ENCODE measurements at regions not wholly inside any gene's neighbourhood (a gene's known extent, or its start where the extent isn't known, plus 50 kb on each side); places are given as distances from the start of the nearest gene placed in this dataset.
"Not testable (repeated sequence)": the region's sequence is repeated elsewhere in the genome, so short reads cannot be mapped to it uniquely, and the experiment has no call there.

DNA sequence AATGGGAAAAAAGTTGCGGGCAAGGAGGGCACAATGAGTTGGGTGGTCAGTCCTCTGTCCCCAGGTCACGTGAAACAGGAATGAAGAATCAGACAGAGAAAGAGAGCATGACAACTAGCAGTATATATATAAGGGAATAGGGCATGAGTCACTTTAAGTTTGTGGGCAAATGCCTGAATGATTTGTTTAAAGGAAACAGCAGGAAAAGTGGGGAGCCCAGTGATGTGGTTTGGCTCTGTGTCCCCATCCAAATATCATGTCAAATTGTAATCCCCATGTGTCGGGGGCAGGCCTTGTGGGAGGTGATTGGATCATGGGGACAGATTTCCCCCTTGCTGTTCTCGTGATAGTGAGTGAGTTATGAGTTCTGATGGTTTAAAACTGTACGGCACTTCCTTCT, 195.3 kb upstream of the IGF1 start:
- Histone ChIP-seq H3K27ac (no peak overlapping the region), H3K4me1 (ENCODE audit: control insufficient read depth in 1 of 2, low read depth in 2 of 2) (no peaks in the 10 kb centered on the region), H3K9me3 (no peaks in the 10 kb centered on the region), H3K4me3 (no peak overlapping the region), H3K36me3 (no peaks in the 10 kb centered on the region), H3K27me3 (replicated peaks; ENCODE audit: insufficient read depth) (no peaks in the 10 kb centered on the region)
- TF ChIP-seq, protein P1, sequence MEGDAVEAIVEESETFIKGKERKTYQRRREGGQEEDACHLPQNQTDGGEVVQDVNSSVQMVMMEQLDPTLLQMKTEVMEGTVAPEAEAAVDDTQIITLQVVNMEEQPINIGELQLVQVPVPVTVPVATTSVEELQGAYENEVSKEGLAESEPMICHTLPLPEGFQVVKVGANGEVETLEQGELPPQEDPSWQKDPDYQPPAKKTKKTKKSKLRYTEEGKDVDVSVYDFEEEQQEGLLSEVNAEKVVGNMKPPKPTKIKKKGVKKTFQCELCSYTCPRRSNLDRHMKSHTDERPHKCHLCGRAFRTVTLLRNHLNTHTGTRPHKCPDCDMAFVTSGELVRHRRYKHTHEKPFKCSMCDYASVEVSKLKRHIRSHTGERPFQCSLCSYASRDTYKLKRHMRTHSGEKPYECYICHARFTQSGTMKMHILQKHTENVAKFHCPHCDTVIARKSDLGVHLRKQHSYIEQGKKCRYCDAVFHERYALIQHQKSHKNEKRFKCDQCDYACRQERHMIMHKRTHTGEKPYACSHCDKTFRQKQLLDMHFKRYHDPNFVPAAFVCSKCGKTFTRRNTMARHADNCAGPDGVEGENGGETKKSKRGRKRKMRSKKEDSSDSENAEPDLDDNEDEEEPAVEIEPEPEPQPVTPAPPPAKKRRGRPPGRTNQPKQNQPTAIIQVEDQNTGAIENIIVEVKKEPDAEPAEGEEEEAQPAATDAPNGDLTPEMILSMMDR (IDR thresholded peaks at IDR 0.05) = no peak
- no peak for DNase-seq (ENCODE audit: low spot score)
- no peak for ATAC-seq (ENCODE audit: insufficient number of reproducible peaks, low FRiP score, low read depth)

DNA sequence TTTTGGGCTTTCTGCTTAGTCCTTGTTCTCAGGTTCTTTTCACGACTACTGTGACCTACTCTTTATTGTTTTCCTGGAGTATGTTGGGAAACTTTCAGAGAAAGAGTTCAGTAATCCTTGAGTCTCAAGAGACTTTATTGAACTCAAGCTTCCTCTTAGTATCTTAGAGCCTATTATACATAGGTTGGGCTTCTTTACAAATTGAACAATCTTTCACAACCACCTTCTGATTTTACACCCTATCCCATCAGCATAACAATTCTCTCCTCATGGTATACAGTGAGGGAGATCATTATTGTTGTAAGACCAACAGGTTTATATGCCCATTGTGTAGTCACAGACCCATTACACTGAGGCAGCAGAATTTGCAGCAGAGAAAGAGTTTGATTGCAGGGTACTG, 193.2 kb upstream of the IGF1 start:
- no peaks in the 10 kb centered on the region for H3K9me3 ChIP-seq
- H3K4me3 ChIP-seq = no peak overlapping the region
- TF ChIP-seq, protein P1 (IDR thresholded peaks at IDR 0.05) = no peak
- no peak overlapping the region for H3K27ac ChIP-seq
- H3K36me3 ChIP-seq = no peaks in the 10 kb centered on the region
- DNase-seq (ENCODE audit: low spot score) (no peak), ATAC-seq (ENCODE audit: insufficient number of reproducible peaks, low FRiP score, low read depth) (no peak)
- H3K27me3 ChIP-seq (replicated peaks; ENCODE audit: insufficient read depth) = no peaks in the 10 kb centered on the region
- H3K4me1 ChIP-seq (ENCODE audit: control insufficient read depth in 1 of 2, low read depth in 2 of 2) = no peaks in the 10 kb centered on the region

DNA sequence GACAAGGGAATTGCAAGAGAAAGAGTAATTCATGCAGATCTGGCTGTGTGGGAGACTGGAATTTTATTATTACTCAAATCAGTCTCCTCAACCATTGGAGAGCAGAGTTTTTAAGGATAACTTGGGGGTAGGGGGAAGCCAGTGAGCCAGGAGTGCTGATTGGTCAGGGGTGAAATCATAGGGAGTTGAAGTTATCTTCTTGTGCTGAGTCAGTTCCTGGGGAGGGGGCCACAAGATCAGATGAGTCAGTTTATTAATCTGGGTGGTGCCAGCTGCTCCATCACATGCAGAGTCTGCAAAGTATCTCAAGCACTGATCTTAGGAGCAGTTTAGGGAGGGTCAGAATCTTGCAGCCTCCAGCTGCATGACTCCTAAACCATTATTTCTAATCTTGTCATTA, 191.8 kb upstream of the IGF1 start:
- not testable (repeated sequence) for H3K36me3 ChIP-seq; H3K27me3 ChIP-seq (replicated peaks; ENCODE audit: insufficient read depth); H3K4me1 ChIP-seq (ENCODE audit: control insufficient read depth in 1 of 2, low read depth in 2 of 2); H3K4me3 ChIP-seq; H3K9me3 ChIP-seq; DNase-seq (ENCODE audit: low spot score); ATAC-seq (ENCODE audit: insufficient number of reproducible peaks, low FRiP score, low read depth); H3K27ac ChIP-seq

DNA sequence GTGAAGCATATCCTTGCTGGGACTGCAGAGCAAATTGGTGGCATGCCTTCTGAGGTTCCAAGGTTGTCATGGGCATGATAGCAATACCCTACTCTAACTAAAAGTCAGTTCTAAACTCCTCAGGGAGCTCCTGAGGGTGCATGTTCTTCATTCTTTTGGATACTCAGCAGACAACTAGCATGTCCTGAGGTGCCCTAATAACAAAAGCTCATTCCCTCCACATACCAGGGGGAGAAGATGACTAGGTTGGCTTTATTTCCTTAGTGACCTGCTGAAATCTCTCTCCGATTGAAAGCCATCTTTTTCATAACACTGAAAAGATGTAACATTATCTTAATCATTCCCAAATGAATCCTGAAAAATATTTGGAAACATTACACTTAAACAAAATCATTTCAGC, 188.7 kb upstream of the IGF1 start:
- no peaks in the 10 kb centered on the region for H3K4me1 ChIP-seq (ENCODE audit: control insufficient read depth in 1 of 2, low read depth in 2 of 2)
- no peak for ATAC-seq (ENCODE audit: insufficient number of reproducible peaks, low FRiP score, low read depth)
- H3K27ac ChIP-seq = no peak overlapping the region

DNA sequence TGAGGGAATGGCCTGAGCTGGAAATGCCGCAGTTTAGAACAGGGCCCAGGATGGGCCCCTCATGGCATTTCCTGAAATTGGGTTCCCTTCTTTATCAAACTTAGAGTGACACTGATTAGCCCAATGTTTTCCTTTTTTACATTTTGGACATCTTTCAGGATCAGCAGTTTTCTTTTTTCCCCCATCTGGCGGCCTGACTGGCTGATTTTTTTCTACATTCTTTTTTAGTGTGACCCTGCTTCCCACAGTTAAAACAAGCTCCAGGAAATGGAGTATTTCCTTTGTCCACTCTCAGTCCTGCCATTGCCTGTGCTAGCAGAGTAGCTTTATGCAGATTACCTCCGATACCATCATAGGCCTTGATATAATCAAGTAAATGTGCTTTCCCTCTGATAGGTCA, 185.8 kb upstream of the IGF1 start:
- H3K27me3 ChIP-seq (replicated peaks; ENCODE audit: insufficient read depth); H3K36me3 ChIP-seq; ATAC-seq (ENCODE audit: insufficient number of reproducible peaks, low FRiP score, low read depth); H3K27ac ChIP-seq; H3K4me1 ChIP-seq (ENCODE audit: control insufficient read depth in 1 of 2, low read depth in 2 of 2); DNase-seq (ENCODE audit: low spot score); H3K4me3 ChIP-seq; H3K9me3 ChIP-seq: not testable (repeated sequence)

More for the DNA sequence above, 188.7 kb upstream of the IGF1 start:
- Histone ChIP-seq H3K9me3 (no peaks in the 10 kb centered on the region), H3K36me3 (no peaks in the 10 kb centered on the region), H3K27me3 (replicated peaks; ENCODE audit: insufficient read depth) (no peaks in the 10 kb centered on the region), H3K4me3 (no peak overlapping the region)
- no peak for DNase-seq (ENCODE audit: low spot score)
- TF ChIP-seq, protein P1 (IDR thresholded peaks at IDR 0.05) = no peak

DNA sequence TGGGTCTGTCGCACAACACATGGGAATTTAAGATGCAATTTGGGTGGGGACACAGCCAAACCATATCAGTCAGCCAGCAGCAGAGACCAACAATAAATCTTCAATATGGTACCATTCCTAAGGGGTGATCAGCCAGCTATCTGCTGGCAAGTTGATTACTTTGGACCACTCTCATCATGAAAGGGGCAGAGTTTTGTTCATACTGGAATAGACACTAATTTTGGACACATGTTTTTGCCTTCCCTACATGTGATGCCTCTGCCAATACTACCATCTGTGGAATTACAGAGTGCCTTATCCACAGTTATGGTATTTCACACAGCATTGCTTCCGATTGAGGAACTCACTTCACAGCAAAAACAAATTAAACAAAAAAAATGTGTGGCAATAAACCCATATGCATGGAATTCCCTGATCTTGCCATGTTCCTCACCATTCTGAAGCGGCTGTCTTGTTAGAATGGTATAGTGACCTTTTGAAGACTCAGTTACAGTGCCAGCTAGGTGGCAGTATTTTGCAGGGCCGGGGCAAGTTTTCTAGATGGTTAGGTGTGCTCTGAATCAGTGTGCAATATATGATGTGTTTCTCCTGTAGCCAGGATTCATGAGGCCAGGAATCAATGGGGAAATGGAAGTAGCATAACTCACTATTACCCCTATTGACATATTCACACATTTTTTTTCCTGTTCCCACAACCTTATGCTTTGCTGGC, 179.0 kb upstream of the IGF1 start:
- ATAC-seq (ENCODE audit: insufficient number of reproducible peaks, low FRiP score, low read depth) = no peak
- Histone ChIP-seq H3K4me3 (no peak overlapping the region), H3K27ac (no peak overlapping the region), H3K27me3 (replicated peaks; ENCODE audit: insufficient read depth) (no peaks in the 10 kb centered on the region), H3K4me1 (ENCODE audit: control insufficient read depth in 1 of 2, low read depth in 2 of 2) (no peaks in the 10 kb centered on the region), H3K36me3 (no peaks in the 10 kb centered on the region), H3K9me3 (no peaks in the 10 kb centered on the region)
- TF ChIP-seq, protein P1 (IDR thresholded peaks at IDR 0.05) = no peak
- no peak for DNase-seq (ENCODE audit: low spot score)

All from thoracic aorta (tissue), 2 donors.